SU-DHL-6 (cell line): ENCODE measurements at regions not wholly inside any gene's neighbourhood (a gene's known extent, or its start where the extent isn't known, plus 50 kb on each side); places are given as distances from the start of the nearest gene placed in this dataset.

Experiments used
- CTCF ChIP-seq: fragments of 200-600 bp; sonication (generic); IDR thresholded peaks from one replicate; pipeline ENCODE4 v1.5.1; 2017; ENCODE audit warnings: antibody characterized with exemption, mild to moderate bottlenecking, low read length, moderate library complexity; ENCODE audit not compliant: insufficient read depth, poor library complexity, severe bottlenecking
- EZH2phosphoT487 ChIP-seq: fragments of 200-600 bp; sonication (generic), shearing (Covaris generic); conservative IDR thresholded peaks from 2 replicates; pipeline ENCODE4 v1.6.1; 2018; ENCODE audit warnings: mild to moderate bottlenecking, antibody characterized with exemption, low read length, moderate library complexity, mixed read lengths

- no peak for TF ChIP-seq CTCF
- TF ChIP-seq EZH2phosphoT487: no peak
Observed at GRCh38 chr15:69865369-69865768, 232.3 kb downstream of the TLE3 start.
